ENCODE measurements at regions not wholly inside any gene's neighbourhood (a gene's known extent, or its start where the extent isn't known, plus 50 kb on each side); places are given as distances from the start of the nearest gene placed in this dataset.

DNA sequence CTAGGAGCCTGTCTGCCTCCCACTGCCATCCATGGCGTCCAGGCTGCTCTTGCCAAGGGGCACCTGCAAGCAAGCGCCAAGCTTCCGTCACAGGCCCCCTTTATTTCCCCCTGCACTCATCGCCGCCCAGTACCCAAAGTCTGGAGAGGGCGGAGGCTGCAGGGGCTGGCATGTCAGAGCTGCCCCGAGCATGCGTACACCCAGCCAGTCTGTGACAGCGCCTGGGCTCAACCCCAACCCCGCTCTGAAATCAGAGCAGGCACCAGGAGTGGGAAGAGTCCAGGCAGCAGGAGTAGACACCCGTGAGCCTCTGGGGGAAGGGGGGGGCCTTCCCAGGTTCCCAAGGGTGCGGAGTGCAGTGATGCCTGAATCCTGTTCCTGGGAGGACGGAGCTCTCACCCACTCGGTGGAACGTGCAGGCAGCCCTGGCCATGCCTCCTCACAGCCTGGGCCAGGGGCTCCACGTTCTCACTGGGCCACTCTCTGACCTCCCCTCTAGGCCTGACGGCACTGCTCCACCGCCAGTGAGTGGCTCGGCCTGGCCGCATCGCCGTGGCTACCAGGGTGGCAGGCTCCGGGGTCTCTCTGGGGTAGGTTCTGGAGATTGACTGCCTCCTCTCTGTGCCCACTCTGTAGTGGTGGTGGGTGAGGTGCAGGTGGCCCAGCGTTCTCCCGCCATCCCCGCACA lies 469.0 kb downstream of the CDH9 start:
- H3K27ac ChIP-seq (ENCODE audit: low read depth in 1 of 2, low read length in 2 of 2) = no peak overlapping the region
- ATAC-seq (ENCODE audit: poor library complexity) (no peak), DNase-seq (peak in 1 of 14 experiments; percentile 4)
- no peak overlapping the region for H3K4me3 Mint-ChIP-seq
- no peak overlapping the region for H3K27ac Mint-ChIP-seq
- no peaks in the 10 kb centered on the region for H3K4me1 Mint-ChIP-seq (ENCODE audit: low read depth)
- H3K36me3 Mint-ChIP-seq (ENCODE audit: low read depth) = no peaks in the 10 kb centered on the region
- H3K27me3 Mint-ChIP-seq = no peaks in the 10 kb centered on the region
- peaks cover 15% of the 10 kb centered on the region for H3K9me3 Mint-ChIP-seq
- peaks cover 2 to 23% of the 10 kb centered on the region in 2 experiments for H3K9me3 ChIP-seq (ENCODE audit: control insufficient read depth in 1 of 2, insufficient read depth in 1 of 2, low read length in 2 of 2)
- intact Hi-C loops (cut with DNase I, micrococcal nuclease) = no loop called here
- CTCF ChIA-PET = no interaction called here
- no peaks in the 10 kb centered on the region for H3K36me3 ChIP-seq (ENCODE audit: insufficient read depth, low read length)
- TF ChIP-seq, protein P1, sequence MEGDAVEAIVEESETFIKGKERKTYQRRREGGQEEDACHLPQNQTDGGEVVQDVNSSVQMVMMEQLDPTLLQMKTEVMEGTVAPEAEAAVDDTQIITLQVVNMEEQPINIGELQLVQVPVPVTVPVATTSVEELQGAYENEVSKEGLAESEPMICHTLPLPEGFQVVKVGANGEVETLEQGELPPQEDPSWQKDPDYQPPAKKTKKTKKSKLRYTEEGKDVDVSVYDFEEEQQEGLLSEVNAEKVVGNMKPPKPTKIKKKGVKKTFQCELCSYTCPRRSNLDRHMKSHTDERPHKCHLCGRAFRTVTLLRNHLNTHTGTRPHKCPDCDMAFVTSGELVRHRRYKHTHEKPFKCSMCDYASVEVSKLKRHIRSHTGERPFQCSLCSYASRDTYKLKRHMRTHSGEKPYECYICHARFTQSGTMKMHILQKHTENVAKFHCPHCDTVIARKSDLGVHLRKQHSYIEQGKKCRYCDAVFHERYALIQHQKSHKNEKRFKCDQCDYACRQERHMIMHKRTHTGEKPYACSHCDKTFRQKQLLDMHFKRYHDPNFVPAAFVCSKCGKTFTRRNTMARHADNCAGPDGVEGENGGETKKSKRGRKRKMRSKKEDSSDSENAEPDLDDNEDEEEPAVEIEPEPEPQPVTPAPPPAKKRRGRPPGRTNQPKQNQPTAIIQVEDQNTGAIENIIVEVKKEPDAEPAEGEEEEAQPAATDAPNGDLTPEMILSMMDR (IDR thresholded peaks at IDR 0.05) = no peak
- H3K4me3 ChIP-seq (ENCODE audit: low read length) = no peak overlapping the region
- POLR2A ChIA-PET = no interaction called here
- H3K27me3 ChIP-seq (ENCODE audit: control insufficient read depth in 1 of 2, insufficient read depth in 2 of 2, low read length in 2 of 2) = no peaks in the 10 kb centered on the region
- H3K4me1 ChIP-seq (ENCODE audit: insufficient read depth, low read length) = no peaks in the 10 kb centered on the region

DNA sequence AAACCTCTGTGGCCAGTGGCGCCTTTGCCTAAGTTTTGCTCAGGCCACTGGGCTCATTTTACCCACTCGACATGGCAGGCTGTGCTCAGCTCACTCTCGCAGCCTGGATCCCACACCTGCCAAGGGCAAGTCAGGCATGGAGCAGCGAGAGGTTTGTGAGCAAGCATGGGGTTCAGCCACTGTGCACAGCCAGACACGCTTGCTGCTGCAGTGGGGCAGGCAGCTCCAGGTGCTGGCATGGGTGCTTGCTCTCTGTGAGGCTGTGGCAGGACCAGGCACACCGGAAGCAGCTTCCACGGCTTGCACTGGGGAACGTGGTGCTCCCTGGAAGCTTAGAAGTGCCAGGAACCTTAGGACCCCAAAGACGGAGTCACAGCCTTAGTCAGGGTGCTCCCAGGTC lies 470.1 kb downstream of the CDH9 start:
- Histone ChIP-seq H3K4me1 (ENCODE audit: insufficient read depth, low read length) (no peaks in the 10 kb centered on the region), H3K4me3 (ENCODE audit: low read length) (no peak overlapping the region), H3K9me3 (ENCODE audit: control insufficient read depth in 1 of 2, insufficient read depth in 1 of 2, low read length in 2 of 2) (peaks cover 4 to 22% of the 10 kb centered on the region in 2 experiments), H3K27ac (ENCODE audit: low read depth in 1 of 2, low read length in 2 of 2) (no peak overlapping the region), H3K36me3 (ENCODE audit: insufficient read depth, low read length) (no peaks in the 10 kb centered on the region), H3K27me3 (ENCODE audit: control insufficient read depth in 1 of 2, insufficient read depth in 2 of 2, low read length in 2 of 2) (no peaks in the 10 kb centered on the region)
- H3K27me3 Mint-ChIP-seq = no peaks in the 10 kb centered on the region
- CTCF ChIA-PET = no interaction called here
- ATAC-seq (ENCODE audit: poor library complexity) (no peak), DNase-seq (no peak)
- no peaks in the 10 kb centered on the region for H3K4me1 Mint-ChIP-seq (ENCODE audit: low read depth)
- peaks cover 13% of the 10 kb centered on the region for H3K9me3 Mint-ChIP-seq
- no peak overlapping the region for H3K27ac Mint-ChIP-seq
- TF ChIP-seq, protein P1 (IDR thresholded peaks at IDR 0.05) = no peak
- POLR2A ChIA-PET = no interaction called here
- intact Hi-C loops (cut with DNase I, micrococcal nuclease) = no loop called here
- no peaks in the 10 kb centered on the region for H3K36me3 Mint-ChIP-seq (ENCODE audit: low read depth)
- no peak overlapping the region for H3K4me3 Mint-ChIP-seq

DNA sequence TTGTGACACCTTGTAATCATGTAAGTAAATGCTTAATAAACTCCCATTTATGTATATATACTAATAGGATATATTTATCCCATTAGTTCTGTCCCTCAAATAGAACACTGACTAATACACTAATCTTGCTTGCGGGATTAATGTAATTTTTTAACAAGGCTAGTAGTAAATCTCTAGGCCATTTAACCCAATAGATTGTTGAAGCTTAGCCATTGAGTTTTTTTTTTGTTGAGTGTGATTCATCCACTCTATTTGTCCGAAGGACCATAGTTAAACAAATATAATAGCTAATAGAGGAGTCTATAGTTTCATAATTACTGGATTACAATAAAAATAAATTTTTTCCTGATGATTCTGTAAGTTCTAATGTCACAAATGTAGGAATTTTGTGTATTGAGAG lies 474.4 kb downstream of the CDH9 start:
- no peak overlapping the region for H3K4me3 Mint-ChIP-seq
- Histone ChIP-seq H3K27ac (ENCODE audit: low read depth in 1 of 2, low read length in 2 of 2) (no peak overlapping the region), H3K4me3 (ENCODE audit: low read length) (no peak overlapping the region), H3K36me3 (ENCODE audit: insufficient read depth, low read length) (no peaks in the 10 kb centered on the region), H3K9me3 (ENCODE audit: control insufficient read depth in 1 of 2, insufficient read depth in 1 of 2, low read length in 2 of 2) (peaks cover 4 to 13% of the 10 kb centered on the region in 2 experiments), H3K4me1 (ENCODE audit: insufficient read depth, low read length) (no peaks in the 10 kb centered on the region), H3K27me3 (ENCODE audit: control insufficient read depth in 1 of 2, insufficient read depth in 2 of 2, low read length in 2 of 2) (no peaks in the 10 kb centered on the region)
- no peaks in the 10 kb centered on the region for H3K4me1 Mint-ChIP-seq (ENCODE audit: low read depth)
- ATAC-seq (ENCODE audit: poor library complexity) = no peak
- no peak for DNase-seq
- CTCF ChIA-PET = no interaction called here
- no peak overlapping the region for H3K27ac Mint-ChIP-seq
- no peaks in the 10 kb centered on the region for H3K27me3 Mint-ChIP-seq
- peaks cover 13% of the 10 kb centered on the region for H3K9me3 Mint-ChIP-seq
- TF ChIP-seq, protein P1 (IDR thresholded peaks at IDR 0.05) = no peak
- POLR2A ChIA-PET = no interaction called here
- no peaks in the 10 kb centered on the region for H3K36me3 Mint-ChIP-seq (ENCODE audit: low read depth)
- intact Hi-C loops (cut with DNase I, micrococcal nuclease) = no loop called here

Measured in CD4-positive, alpha-beta T cell (primary cell).